Lower leg skin (tissue), 3 donors: ENCODE measurements at regions not wholly inside any gene's neighbourhood (a gene's known extent, or its start where the extent isn't known, plus 50 kb on each side); places are given as distances from the start of the nearest gene placed in this dataset.

Experiments
- POLR2A ChIP-seq, 2 donors: fragments of 450-650 bp; IDR thresholded peaks; one replicate each; pipeline ENCODE4 v1.6.1; 2016 to 2017; ENCODE audit warnings: antibody characterized with exemption in 2 of 2, mild to moderate bottlenecking in 1 of 2, moderate library complexity in 1 of 2
- TF ChIP-seq, protein P1 (sequence below), 3 donors: fragments of 450-650 bp; IDR thresholded peaks; one replicate each; pipeline ENCODE4 v1.5.1; 2016; ENCODE audit warnings: antibody characterized with exemption in 3 of 3, mild to moderate bottlenecking in 3 of 3, moderate library complexity in 2 of 3

GRCh38 chr7:45236666-45237065, 79.1 kb downstream of the RAMP3 start:
- TF ChIP-seq, protein P1, sequence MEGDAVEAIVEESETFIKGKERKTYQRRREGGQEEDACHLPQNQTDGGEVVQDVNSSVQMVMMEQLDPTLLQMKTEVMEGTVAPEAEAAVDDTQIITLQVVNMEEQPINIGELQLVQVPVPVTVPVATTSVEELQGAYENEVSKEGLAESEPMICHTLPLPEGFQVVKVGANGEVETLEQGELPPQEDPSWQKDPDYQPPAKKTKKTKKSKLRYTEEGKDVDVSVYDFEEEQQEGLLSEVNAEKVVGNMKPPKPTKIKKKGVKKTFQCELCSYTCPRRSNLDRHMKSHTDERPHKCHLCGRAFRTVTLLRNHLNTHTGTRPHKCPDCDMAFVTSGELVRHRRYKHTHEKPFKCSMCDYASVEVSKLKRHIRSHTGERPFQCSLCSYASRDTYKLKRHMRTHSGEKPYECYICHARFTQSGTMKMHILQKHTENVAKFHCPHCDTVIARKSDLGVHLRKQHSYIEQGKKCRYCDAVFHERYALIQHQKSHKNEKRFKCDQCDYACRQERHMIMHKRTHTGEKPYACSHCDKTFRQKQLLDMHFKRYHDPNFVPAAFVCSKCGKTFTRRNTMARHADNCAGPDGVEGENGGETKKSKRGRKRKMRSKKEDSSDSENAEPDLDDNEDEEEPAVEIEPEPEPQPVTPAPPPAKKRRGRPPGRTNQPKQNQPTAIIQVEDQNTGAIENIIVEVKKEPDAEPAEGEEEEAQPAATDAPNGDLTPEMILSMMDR (IDR thresholded peaks at IDR 0.05), result no peak
- no peak for TF ChIP-seq POLR2A (IDR thresholded peaks at IDR 0.05)
